PC-9 (cell line): ENCODE measurements at regions not wholly inside any gene's neighbourhood (a gene's known extent, or its start where the extent isn't known, plus 50 kb on each side); places are given as distances from the start of the nearest gene placed in this dataset.
A peak's percentile ranks its signal among the peaks of the same experiment; 100 is the strongest.

Experiments
- BruUV-seq: library from RNA; stranded (reverse); fragments of 400-500 nt; replicated peaks from 2 replicates; lab custom pipeline; 2021; lab: Mats Ljungman, UMichigan
- CTCF ChIA-PET: fragments of 300-600 bp; sonication (Branson Sonifier 250); formaldehyde crosslinking; loops from one replicate; lab custom pipeline; 2022; ENCODE audit warnings: antibody characterized with exemption; lab: Charles Lee
- POLR2A ChIA-PET: fragments of 300-600 bp; sonication (Branson Sonifier 250); formaldehyde crosslinking; loops from one replicate; lab custom pipeline; 2022; ENCODE audit warnings: antibody characterized with exemption; ENCODE audit not compliant: unreplicated experiment; lab: Charles Lee
- DNase-seq, 2 experiments: peaks; one replicate each; pipeline versions ENCODE4 v3.0.0 to v3.0.0-alpha.2; 2015 to 2022; ENCODE audit warnings: mixed read lengths in 1 of 2
- H2AFZ ChIP-seq: fragments of 200-600 bp; sonication (generic); 2 replicates; pipeline ENCODE4 v1.8.1; 2017; ENCODE audit warnings: antibody characterized with exemption
- H3F3A ChIP-seq: fragments of 200-600 bp; sonication (generic); 2 replicates; pipeline ENCODE4 v1.8.1; 2017; ENCODE audit warnings: antibody characterized with exemption, mild to moderate bottlenecking, low read depth; ENCODE audit not compliant: insufficient read depth
- H3K27ac ChIP-seq: fragments of 200-600 bp; sonication (generic); 2 replicates; pipeline ENCODE4 v1.6.1; 2016; ENCODE audit warnings: mixed run types
- H3K27me3 ChIP-seq: fragments of 200-600 bp; sonication (generic); 2 replicates; pipeline ENCODE4 v1.6.1; 2016; ENCODE audit warnings: low read depth, mixed run types; ENCODE audit not compliant: insufficient read depth
- H3K36me3 ChIP-seq: fragments of 200-600 bp; sonication (generic); 2 replicates; pipeline ENCODE4 v1.6.1; 2016; ENCODE audit warnings: low read depth, mixed run types
- H3K4me1 ChIP-seq: fragments of 200-600 bp; sonication (generic); replicated peaks from 2 replicates; pipeline ENCODE4 v1.6.1; 2016; ENCODE audit warnings: mixed run types; ENCODE audit not compliant: insufficient read depth
- H3K4me2 ChIP-seq: fragments of 200-600 bp; sonication (generic); 2 replicates; pipeline ENCODE4 v1.6.1; 2017; ENCODE audit warnings: mixed run types
- H3K4me3 ChIP-seq: fragments of 200-600 bp; sonication (generic); 2 replicates; pipeline ENCODE4 v1.6.1; 2016; ENCODE audit warnings: mixed run types
- H3K79me2 ChIP-seq: fragments of 200-600 bp; sonication (generic); 2 replicates; pipeline ENCODE4 v1.6.1; 2017; ENCODE audit warnings: low read depth, mixed run types
- H3K9me2 ChIP-seq: fragments of 200-600 bp; sonication (generic); 2 replicates; pipeline ENCODE4 v1.8.1; 2017; ENCODE audit warnings: mild to moderate bottlenecking; ENCODE audit not compliant: insufficient read depth
- H3K9me3 ChIP-seq: fragments of 200-600 bp; sonication (generic); 2 replicates; pipeline ENCODE4 v1.8.1; 2016; ENCODE audit warnings: low read depth; ENCODE audit not compliant: insufficient read depth
- H4K20me1 ChIP-seq: fragments of 200-600 bp; sonication (generic); 2 replicates; pipeline ENCODE4 v1.8.1; 2017; ENCODE audit not compliant: insufficient read depth
- EZH2 ChIP-seq: fragments of 200-600 bp; sonication (generic); IDR thresholded peaks from 2 replicates; pipeline ENCODE4 v1.8.0; 2017; ENCODE audit warnings: antibody characterized with exemption, low read depth
- intact Hi-C: fragments of 100-400 bp; cut with micrococcal nuclease; formaldehyde crosslinking; loops from one replicate; pipeline ENCODE4 v1.10.0; 2022; ENCODE audit not compliant: unreplicated experiment
- TF ChIP-seq, protein P1 (sequence below): fragments of 200-600 bp; sonication (generic); conservative IDR thresholded peaks from 2 replicates; pipeline ENCODE4 v1.6.1; 2017; ENCODE audit warnings: mixed run types, antibody characterized with exemption, mild to moderate bottlenecking, moderate library complexity

DNA sequence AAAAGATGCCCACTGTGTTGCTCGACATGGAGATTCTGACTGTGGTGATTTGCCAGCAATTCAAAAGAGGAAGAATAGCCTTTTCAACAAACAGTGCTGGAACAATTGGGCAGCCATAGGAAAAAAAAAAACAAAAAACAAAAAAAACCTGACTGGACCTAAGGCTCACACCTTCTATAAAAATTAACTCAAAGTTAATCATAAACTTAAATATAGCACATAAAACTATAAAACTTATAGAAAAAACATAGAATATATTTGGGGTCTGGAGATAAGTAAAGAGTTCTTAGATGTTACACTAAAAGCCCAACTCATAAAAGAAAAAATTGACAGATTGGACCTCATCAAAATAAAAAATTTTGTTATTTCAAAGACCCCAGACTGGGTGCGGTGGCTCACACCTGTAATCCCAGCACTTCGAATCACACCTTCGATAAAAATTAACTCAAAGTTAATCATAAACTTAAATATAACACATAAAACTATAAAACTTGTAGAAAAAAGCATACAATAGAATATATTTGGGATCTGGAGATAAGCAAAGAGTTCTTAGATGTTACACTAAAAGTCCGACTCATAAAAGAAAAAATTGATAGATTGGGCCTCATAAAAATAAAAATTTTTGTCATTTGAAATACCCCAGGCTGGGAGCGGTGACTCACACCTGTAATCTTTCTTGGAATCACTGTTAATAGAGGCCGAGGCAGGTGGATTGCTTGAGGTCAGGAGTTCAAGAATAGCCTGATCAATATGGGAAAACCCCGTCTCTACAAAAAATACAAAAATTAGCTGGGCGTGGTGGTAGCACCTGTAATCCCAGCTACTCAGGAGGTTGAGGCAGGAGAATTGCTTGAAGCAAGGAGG, 115.6 kb upstream of the FAM83B start:
- H3F3A ChIP-seq: no peaks in the 10 kb centered on the region
- no TSS peak for BruUV-seq
- H3K79me2 ChIP-seq: no peaks in the 10 kb centered on the region
- H3K9me3 ChIP-seq: no peaks in the 10 kb centered on the region; the same call in 1 of the 2 replicates
- ChIA-PET POLR2A (no interaction called here), CTCF (interaction anchor here (0.7 kb wide), 1 partner anchor 764 kb away, joined by 3 read pairs; no protein-coding TSS in a partner anchor)
- H3K27ac ChIP-seq: no peak overlapping the region
- no peaks in the 10 kb centered on the region for H4K20me1 ChIP-seq
- no peak overlapping the region for H3K4me2 ChIP-seq
- H3K4me1 ChIP-seq: no peaks in the 10 kb centered on the region
- H3K27me3 ChIP-seq: no peaks in the 10 kb centered on the region
- TF ChIP-seq EZH2: no peak
- TF ChIP-seq, protein P1, sequence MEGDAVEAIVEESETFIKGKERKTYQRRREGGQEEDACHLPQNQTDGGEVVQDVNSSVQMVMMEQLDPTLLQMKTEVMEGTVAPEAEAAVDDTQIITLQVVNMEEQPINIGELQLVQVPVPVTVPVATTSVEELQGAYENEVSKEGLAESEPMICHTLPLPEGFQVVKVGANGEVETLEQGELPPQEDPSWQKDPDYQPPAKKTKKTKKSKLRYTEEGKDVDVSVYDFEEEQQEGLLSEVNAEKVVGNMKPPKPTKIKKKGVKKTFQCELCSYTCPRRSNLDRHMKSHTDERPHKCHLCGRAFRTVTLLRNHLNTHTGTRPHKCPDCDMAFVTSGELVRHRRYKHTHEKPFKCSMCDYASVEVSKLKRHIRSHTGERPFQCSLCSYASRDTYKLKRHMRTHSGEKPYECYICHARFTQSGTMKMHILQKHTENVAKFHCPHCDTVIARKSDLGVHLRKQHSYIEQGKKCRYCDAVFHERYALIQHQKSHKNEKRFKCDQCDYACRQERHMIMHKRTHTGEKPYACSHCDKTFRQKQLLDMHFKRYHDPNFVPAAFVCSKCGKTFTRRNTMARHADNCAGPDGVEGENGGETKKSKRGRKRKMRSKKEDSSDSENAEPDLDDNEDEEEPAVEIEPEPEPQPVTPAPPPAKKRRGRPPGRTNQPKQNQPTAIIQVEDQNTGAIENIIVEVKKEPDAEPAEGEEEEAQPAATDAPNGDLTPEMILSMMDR: no peak
- H3K9me2 ChIP-seq: no peaks in the 10 kb centered on the region
- intact Hi-C loops: no loop called here
- H3K4me3 ChIP-seq: no peak overlapping the region
- H2AFZ ChIP-seq: no peak overlapping the region
- H3K36me3 ChIP-seq: no peaks in the 10 kb centered on the region
- DNase-seq: no peak

DNA sequence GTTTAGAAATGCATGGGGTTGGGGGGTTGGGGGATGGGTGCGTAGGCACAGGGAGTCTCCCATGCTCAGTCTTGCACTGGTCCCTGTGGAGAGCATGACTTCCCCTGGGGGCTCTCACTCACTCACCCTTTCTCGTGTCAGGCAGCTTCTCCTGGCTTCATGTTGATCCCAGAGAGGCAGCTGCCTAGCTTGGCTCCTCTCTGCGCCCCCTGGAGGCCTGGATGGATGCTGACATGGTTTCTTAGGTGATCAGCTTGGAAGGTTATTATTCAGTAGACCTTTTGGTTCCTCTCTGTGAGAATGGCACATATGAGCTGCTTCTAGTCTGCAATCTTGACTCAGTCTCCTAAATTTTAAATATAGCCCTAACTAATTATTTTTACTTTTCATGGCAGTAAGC, 109.3 kb upstream of the FAM83B start:
- no peak overlapping the region for H2AFZ ChIP-seq
- H3K9me3 ChIP-seq: no peaks in the 10 kb centered on the region; the same call in 1 of the 2 replicates
- H3K4me1 ChIP-seq: no peaks in the 10 kb centered on the region
- H3K27ac ChIP-seq: no peak overlapping the region
- H3K27me3 ChIP-seq: no peaks in the 10 kb centered on the region
- H3K9me2 ChIP-seq: no peaks in the 10 kb centered on the region
- H3K4me2 ChIP-seq: no peak overlapping the region
- no peak for TF ChIP-seq EZH2
- TF ChIP-seq, protein P1: peak; percentile 52; the same call in 1 of the 2 replicates
- intact Hi-C loops: no loop called here
- ChIA-PET CTCF (no interaction called here), POLR2A (no interaction called here)
- no peaks in the 10 kb centered on the region for H4K20me1 ChIP-seq
- no peaks in the 10 kb centered on the region for H3F3A ChIP-seq
- H3K36me3 ChIP-seq: no peaks in the 10 kb centered on the region
- no TSS peak for BruUV-seq
- DNase-seq: no peak
- H3K79me2 ChIP-seq: no peaks in the 10 kb centered on the region
- H3K4me3 ChIP-seq: no peak overlapping the region

- intact Hi-C loops: no loop called here
- Histone ChIP-seq H3K27me3 (no peaks in the 10 kb centered on the region), H3K4me1 (no peaks in the 10 kb centered on the region), H3K79me2 (no peaks in the 10 kb centered on the region), H3K4me3 (no peak overlapping the region), H3K4me2 (no peak overlapping the region), H4K20me1 (no peaks in the 10 kb centered on the region), H3K9me3 (peaks cover 20% of the 10 kb centered on the region), H2AFZ (no peak overlapping the region), H3F3A (no peaks in the 10 kb centered on the region), H3K27ac (no peak overlapping the region), H3K9me2 (no peaks in the 10 kb centered on the region), H3K36me3 (no peaks in the 10 kb centered on the region)
- POLR2A ChIA-PET: no interaction called here
- no peak for DNase-seq
- CTCF ChIA-PET: no interaction called here
- no peak for TF ChIP-seq EZH2
- TF ChIP-seq, protein P1: no peak
- BruUV-seq: no TSS peak
These were observed 98.6 kb upstream of the FAM83B start for GRCh38 chr6:54747955-54748354.
